ENCODE measurements at regions not wholly inside any gene's neighbourhood (a gene's known extent, or its start where the extent isn't known, plus 50 kb on each side); places are given as distances from the start of the nearest gene placed in this dataset.

GRCh38 chr2:173716458-173717052 is 248.6 kb downstream of the SP3 start:
- Histone ChIP-seq H3K27me3 (ENCODE audit: insufficient read depth, poor library complexity, severe bottlenecking) (peaks cover 6% of the 10 kb centered on the region), H3K4me3 (replicated peaks; ENCODE audit: insufficient read depth, low read length) (no peak overlapping the region), H3K27ac (replicated peaks) (no peak overlapping the region)
- TF ChIP-seq REST (IDR thresholded peaks at IDR 0.05; ENCODE audit: insufficient replicate concordance, low read depth), result no peak
- TF ChIP-seq SPI1 (IDR thresholded peaks at IDR 0.05; ENCODE audit: borderline replicate concordance, low read depth), result no peak
- TF ChIP-seq CTCF (IDR thresholded peaks at IDR 0.05; ENCODE audit: insufficient read depth, low read length), result no peak
- no peak for TF ChIP-seq GABPA (IDR thresholded peaks at IDR 0.05; ENCODE audit: low read depth)
- TF ChIP-seq POLR2AphosphoS5 (IDR thresholded peaks at IDR 0.05; ENCODE audit: low read depth), result no peak
- DNase-seq (ENCODE audit: low read depth in 1 of 2, low spot score in 1 of 2), result no peak

- no peak overlapping the region for H3K4me3 ChIP-seq (replicated peaks; ENCODE audit: insufficient read depth, low read length)
- H3K27ac ChIP-seq (replicated peaks), result no peak overlapping the region
- H3K27me3 ChIP-seq (ENCODE audit: insufficient read depth, poor library complexity, severe bottlenecking), result peaks cover 16% of the 10 kb centered on the region
- no peak for TF ChIP-seq REST (IDR thresholded peaks at IDR 0.05; ENCODE audit: insufficient replicate concordance, low read depth)
- no peak for TF ChIP-seq SPI1 (IDR thresholded peaks at IDR 0.05; ENCODE audit: borderline replicate concordance, low read depth)
- no peak for TF ChIP-seq CTCF (IDR thresholded peaks at IDR 0.05; ENCODE audit: insufficient read depth, low read length)
- TF ChIP-seq POLR2AphosphoS5 (IDR thresholded peaks at IDR 0.05; ENCODE audit: low read depth), result no peak
- no peak for TF ChIP-seq GABPA (IDR thresholded peaks at IDR 0.05; ENCODE audit: low read depth)
- DNase-seq (ENCODE audit: low read depth in 1 of 2, low spot score in 1 of 2), result no peak
Measured at GRCh38 chr2:173719471-173719870, 245.7 kb downstream of the SP3 start.

GRCh38 chr2:173720306-173720705 is 244.9 kb downstream of the SP3 start:
- TF ChIP-seq GABPA (IDR thresholded peaks at IDR 0.05; ENCODE audit: low read depth), result no peak
- TF ChIP-seq REST (IDR thresholded peaks at IDR 0.05; ENCODE audit: insufficient replicate concordance, low read depth), result no peak
- no peak for TF ChIP-seq CTCF (IDR thresholded peaks at IDR 0.05; ENCODE audit: insufficient read depth, low read length)
- TF ChIP-seq SPI1 (IDR thresholded peaks at IDR 0.05; ENCODE audit: borderline replicate concordance, low read depth), result no peak
- TF ChIP-seq POLR2AphosphoS5 (IDR thresholded peaks at IDR 0.05; ENCODE audit: low read depth), result no peak
- DNase-seq (ENCODE audit: low read depth in 1 of 2, low spot score in 1 of 2), result no peak
- Histone ChIP-seq H3K27me3 (ENCODE audit: insufficient read depth, poor library complexity, severe bottlenecking) (peaks cover 16% of the 10 kb centered on the region), H3K4me3 (replicated peaks; ENCODE audit: insufficient read depth, low read length) (no peak overlapping the region), H3K27ac (replicated peaks) (no peak overlapping the region)
